GM18507 (cell line): ENCODE measurements at regions not wholly inside any gene's neighbourhood (a gene's known extent, or its start where the extent isn't known, plus 50 kb on each side); places are given as distances from the start of the nearest gene placed in this dataset.

Experiments
- DNase-seq: peaks from one replicate; pipeline ENCODE4 v3.0.0; 2011; ENCODE audit warnings: low read depth; ENCODE audit not compliant: insufficient read length; ENCODE audit errors: extremely low spot score
- FAIRE-seq: peaks from 2 replicates; lab custom pipeline; 2011; peaks lifted over from hg19 to GRCh38; lab: Jason Lieb, UNC

DNA sequence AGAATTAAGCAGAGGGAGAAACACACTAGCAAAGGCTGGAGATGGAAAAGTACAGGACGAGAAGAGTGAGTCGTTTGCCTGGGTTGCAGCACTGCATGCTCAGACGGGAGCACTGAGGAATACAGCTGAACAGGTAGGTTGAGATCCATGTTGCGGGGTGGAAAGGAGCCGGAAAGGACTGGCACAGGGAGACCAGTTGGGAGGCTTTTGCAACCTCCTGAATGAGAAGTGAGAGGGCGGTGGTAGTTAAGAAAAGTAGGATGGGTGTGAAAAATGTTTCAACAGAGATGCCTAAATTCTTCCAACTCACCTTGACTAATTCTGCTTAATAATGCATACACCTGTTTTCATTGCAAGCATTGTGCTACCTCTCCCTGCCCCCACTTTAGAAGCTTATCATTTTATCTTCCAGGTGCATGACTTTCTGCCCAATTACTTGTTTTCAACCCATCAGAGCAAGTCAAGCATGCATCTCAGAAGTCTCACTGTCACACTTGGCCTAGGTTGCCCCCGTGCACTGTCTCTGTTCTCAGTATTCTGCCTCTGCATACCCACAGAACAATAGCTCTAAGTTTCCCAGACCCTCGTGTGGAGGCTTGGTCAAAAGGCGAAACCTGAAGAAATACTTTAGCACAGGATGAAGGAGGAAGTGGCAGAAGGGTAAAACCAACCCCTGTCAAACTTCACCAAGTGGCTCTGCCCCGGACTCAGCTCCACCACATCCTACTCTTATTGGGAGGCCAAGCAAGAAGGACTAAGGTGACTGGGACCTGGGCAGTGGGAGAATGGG lies 199.3 kb upstream of the BCL6 start:
- FAIRE-seq (no peak), DNase-seq (no peak)

DNA sequence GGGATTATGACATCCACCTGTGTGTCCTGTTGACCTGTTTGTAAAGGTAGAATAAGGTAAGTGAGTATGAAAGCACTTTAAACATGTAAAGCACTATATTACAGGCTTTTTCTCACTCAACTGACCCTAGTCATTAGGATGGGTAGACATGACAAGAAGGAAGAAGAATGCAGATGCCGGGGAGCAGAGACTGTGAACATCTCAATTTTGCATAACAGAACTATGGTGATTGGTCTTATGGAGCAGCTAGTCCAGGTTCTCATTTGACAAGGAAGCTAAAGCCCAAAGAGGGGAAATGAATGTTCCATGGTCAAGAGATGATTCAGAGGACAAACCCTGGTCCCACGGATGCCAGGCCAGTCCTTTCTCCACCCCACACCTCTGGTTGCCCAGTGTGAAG lies 200.1 kb upstream of the BCL6 start:
- FAIRE-seq = no peak
- no peak for DNase-seq

DNA sequence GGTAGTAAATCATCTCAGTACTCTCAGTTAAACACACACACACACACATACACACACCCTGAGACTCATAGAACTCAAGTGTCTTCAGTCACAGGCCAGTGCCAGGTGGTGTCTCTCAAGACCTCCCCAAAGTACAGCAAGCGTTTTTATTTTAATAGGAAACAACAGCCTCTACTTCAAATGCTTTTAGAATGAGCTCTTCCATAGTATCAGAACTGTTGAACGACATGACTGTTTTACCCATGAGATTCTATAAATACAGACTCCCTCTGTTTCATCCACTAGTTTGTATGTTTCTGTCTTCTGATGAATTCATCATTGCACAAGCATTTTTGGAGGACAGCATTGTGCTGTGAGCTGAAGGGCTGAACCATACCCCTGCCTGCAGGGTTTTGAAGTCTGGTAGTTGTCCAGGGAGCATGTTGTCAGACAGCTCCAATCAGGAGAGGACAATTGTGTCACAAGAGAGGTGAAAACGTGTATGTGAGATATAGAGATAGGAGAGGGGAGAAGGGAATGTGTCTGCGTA lies 201.0 kb upstream of the BCL6 start:
- DNase-seq = no peak
- no peak for FAIRE-seq

DNA sequence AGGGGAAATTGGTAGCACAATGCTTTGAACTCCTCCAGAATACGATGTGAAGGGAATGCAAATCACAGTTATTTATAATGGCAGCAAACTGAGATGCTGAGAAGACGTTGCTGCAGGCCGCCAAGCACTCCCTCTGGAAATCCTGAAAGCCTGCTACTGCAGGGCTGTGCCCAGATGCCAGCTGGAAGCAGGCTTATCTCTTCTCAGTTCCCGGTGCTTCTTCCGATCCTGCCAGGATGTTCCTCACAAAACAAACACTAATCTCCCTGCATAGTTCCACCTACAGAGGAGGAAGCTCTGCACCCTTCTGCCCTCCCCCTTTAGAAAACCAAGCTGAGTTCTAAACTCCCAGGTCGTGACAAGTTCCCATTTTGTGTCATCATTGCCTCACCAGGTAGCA lies 201.7 kb upstream of the BCL6 start:
- DNase-seq (no peak), FAIRE-seq (no peak)

DNA sequence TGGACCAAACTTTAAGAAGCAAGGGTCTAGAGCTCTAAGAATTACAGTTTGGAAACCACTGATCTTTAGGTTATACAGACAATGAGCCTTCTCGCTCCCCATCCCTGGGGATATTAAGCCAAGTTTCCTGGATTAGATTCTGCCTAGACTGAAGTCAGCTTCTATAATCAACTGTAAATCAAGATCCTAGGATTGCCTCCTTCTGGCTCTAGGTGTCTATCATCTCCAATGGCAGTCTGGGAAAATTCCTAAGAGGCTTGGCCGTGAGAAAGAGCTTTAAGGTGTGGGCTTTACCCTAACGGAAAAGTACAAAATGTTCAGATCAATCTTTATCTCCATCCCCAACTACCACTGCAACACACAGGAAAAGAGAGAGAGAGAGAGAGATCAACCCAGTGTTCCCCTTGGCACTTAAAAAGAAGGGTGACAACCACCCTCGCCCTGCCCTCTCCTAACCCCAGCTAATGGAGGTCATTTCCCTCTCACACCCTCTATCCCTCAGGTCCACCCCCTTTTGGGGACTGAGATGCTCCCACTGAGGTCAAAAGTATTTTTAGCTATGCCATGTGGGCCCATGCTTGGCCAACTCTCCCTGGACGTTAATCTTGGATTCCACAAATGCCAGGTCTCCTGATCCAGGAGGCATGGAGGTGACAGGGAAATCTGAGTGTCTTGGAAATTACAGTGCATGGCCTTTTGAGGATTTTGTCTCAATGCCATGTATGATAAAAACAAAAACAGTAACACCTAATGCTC lies 202.8 kb upstream of the BCL6 start:
- FAIRE-seq (no peak), DNase-seq (no peak)

DNA sequence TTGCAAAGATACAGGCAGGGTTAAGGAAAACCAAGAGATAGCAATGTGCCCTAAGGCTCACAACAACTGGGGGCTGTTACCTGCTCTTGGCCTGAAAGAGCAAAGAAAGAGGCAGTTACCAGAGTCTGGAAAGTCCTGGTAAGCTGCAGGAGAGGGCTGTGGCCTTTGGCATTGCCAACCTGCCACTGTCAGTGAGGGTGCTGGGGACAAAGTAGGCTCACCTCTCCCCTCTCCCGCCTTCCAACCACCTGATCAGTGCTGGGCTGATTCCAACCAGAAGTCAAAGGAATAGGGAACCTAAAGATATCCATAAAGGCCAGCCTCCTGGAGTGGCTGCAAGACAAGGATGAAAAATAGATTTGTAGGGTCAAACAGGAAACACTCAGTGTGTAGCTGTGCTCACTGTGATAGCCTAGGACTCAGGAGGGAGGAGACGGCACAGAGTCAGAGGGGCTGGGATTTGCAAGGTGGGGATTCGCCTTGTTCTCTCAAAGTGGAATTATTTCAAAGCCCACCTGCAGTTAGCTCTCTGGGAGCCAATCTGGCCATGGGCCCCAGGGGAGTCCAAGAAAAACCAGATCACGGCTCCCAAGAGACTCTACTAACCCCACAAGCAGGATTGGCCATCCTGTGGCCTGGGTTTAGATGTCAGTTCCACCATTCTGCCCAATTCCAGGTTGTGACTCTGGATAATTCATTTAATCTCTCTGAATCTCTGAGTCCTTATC lies 204.0 kb upstream of the BCL6 start:
- FAIRE-seq = no peak

DNA sequence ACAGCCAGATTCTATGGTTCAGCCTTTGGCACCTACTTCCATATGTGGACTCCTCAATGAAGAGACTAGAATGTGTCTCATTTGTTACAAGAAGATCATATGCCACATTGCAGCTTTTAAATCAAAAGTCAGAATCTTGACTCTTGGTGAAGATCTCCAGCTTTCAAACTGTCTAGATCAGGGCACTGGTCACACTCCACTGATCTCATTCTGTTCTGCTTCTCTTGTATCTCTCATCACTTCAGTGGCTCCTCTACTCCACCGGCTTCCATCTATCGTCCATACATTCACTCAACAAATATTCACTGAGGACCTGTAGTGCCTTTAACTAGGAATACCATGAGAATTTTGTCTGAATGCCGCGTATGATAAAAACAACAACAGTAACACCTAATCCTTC lies 203.3 kb upstream of the LPP start:
- no peak for DNase-seq
- no peak for FAIRE-seq

More for the DNA sequence above, 204.0 kb upstream of the BCL6 start:
- DNase-seq = no peak

DNA sequence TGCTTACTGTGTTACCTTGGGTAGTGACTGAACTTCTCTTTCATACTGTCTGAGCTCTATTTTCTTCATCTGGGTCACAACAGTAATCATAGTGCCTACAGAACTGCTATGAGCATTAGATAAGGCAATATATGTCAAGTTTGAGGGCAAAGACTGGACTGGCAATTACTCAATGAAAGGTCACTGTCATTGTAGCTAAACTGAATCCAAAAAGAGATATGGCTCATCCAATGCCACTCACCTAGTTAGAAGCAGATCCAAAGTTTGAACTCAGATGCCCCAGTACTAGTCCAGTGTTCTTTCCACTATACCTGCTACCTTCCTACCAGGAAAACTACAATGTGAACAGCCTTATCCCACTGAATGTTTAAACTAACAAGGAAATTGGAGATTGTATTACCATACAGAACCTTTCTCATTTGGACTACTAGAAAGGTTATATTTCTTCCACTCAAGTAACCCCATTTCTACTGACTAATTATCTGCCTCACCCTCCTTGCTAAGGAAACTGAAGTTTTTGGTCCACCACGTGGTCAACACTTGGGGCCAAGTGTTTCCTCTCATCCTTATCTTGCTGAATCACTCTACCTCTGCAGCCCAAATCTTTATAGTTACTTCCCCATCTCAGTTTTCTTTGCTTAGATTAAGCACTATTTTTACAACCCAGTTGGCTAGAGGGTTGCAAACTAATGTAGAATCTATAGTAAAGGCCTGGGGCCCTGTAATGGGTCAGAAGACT lies 202.3 kb upstream of the LPP start:
- FAIRE-seq (no peak), DNase-seq (no peak)

DNA sequence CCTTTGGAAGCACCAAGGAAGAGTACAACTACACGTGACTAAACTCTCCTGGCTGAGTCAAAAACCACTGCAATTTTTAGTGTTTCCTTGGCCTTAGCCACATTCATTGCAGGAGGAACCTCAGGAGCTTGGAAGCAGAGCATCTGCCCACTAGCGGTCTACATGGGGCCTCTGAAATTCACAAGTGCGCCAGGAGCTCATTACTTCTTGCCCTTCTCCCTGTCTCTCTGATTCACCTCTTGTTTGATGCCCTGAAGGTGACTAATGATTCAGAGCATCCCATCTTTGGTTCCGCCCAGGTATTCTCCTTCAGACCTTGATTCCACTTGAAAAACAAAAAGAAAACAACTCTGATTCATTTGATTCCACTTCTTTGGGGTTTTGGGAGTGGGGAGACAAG lies 201.1 kb upstream of the LPP start:
- FAIRE-seq (no peak), DNase-seq (no peak)

DNA sequence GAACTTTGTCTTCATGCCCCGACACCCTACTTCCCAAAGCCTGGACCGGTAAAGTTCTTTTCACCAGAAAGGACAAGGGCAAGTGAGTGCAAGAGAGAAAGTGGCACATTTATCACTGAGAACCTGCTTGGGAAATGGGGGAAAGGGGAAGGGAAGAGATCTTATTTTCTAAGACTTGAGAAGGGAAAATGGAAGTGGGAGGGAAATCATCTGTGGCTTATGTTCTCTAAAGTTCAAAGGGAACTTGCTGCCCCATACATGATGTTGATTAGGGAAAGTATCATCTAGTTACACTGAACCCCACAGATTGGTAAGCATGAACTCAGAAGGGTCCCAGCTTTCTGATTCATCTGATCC lies 199.5 kb upstream of the LPP start:
- no peak for DNase-seq
- no peak for FAIRE-seq

DNA sequence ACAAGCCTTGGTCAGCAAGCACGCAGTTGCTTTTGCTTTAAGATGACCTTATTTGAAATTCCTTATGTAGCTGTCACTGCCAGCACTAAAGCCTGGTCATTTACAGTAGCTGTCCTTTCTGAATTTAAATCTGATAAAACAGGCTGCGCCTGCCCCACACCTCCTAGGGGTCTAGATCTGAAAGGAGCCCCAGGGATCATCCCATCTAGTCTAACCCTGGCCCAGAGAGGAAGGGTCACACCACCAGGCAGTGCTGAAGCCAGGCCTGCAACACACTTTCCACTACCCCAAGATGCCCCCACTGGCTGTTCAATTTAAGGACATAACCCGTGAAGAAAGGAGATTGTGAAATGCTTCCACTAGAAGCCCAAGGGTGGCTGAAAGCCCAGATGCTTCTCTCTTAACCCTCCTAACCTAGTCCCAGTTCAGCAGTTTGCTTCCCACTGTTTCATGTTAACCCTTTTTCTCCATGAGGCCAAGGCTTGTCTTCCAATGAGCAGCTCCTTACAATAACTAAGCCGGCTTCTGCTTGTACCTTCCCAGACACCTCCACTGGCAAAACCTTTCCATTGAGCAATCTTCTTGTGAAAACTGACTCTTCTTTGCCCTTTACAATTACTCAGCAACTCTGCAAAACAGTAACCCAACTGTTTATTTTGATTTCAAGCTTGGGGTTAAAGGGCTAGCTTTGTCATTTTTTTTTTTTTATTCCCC lies 198.9 kb upstream of the LPP start:
- DNase-seq (no peak), FAIRE-seq (no peak)

DNA sequence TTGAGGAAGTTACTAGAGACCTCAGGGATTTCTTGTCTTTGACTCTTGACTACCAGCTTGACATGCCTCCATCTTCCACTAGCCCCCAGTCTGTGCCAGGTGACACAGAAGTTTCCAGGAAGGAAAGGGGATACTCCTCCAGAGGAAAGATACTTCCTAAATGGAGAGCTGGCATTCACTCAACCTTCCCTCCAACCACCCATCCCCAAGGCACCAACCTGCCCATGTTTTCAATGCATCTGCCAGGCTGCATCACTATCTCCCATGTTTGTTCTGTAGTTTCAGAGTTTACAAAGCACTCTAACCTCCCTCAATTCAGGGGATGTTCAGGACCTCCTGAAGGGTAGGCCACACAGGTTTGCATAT lies 198.4 kb upstream of the LPP start:
- FAIRE-seq (no peak), DNase-seq (no peak)

DNA sequence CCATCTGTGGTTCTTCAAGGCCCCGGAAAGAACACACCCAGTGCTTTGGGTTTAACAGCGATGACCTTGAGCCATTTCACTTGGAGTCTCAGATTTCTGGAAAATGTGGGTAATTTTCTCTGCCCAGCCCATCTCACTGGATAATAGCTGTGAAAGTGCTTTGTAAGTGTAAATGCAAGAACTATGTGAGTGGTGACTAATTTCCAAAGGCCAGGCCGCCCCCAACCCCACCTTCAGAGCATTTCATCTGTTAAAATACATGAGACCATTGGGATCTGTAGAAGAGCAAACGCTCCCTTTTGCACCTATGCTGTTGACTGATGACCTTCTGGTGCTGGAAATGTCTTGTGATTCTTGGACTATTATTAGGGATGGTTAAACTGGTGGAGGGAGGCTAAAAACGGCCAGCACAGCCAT lies 196.8 kb upstream of the LPP start:
- no peak for FAIRE-seq
- DNase-seq = no peak

DNA sequence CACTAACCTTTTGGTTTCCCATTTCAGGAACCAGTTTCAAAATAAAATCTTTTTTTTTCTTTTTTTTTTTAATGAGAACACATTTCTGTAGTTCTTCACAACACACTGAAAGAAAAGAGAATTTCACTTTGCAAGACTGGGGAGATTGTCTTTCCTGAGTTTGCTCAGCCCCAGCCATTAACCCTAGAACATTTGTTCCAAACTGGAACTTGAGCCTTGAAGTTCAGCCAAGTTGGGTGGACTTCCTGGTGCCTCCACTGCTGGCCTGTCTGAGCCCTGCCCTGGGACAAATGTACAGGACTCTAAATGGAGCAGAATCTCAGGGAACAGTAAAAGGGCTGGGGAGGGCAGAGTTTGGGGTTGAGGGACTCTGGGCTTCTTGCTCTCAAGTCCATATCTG lies 196.4 kb upstream of the LPP start:
- DNase-seq (no peak), FAIRE-seq (no peak)

DNA sequence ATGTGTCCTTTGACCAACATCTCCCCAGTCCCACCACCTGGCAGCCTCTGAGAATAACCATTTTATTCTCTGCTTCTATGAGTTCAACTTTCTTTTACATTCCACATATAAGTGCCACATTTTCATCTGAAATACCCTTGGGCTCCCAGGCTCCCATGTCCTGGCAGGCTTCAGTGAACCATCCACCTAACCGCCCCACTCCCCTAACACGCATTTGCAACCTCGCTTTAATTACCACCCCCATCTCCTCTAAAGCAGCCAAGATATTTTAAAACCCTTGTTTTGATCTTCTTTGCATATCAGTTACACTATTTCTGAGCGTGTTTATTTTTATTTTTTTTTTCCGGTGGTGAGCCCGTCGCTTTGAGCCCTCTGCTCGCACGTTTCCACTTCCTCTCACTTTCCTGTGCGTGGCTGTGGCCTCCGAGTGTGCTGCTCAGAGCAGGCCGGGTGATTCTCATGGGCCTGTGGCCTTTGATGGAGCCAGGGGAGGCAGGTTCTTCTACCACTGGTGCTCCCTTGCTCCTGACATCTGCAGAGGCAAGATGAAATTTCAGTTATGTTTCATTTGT lies 195.4 kb upstream of the LPP start:
- no peak for DNase-seq
- FAIRE-seq = no peak

DNA sequence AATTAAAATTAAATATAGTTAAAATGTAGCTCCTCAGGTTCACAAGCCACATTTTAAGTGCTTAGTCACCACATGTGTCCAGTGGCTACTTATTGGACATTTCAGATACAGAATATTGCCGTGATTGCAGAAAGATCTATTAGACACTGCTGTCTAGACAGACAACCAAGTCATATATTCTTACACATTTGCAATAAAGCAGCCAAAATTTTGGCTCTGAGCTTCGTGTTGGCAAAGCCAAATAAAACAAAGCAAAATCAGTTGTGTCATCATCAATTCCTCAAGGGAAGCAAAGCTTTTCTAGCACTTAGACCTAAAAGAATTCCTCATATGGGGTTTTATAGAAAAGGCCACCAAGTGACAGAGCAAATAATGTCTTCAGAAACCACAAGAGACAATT lies 193.1 kb upstream of the LPP start:
- FAIRE-seq (no peak), DNase-seq (no peak)

DNA sequence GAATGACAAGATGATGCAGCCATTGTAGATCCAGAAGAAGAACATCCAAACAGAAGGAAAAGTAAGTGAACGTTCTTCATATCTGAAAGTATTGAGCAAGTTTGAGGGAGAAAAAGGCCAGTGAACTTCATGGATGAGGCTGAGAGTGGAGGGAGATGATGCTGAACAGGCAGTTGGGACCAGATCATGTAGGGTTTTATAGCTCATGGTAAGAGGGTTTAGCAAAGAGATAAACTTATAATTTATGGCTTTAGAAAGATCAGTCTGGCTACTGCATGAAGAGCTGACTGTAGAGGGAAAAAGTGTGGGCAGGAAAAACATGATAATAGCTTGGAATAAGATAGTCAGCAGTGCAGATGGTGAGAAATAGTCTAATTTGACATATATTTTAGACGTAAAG lies 192.6 kb upstream of the LPP start:
- FAIRE-seq (no peak), DNase-seq (no peak)

DNA sequence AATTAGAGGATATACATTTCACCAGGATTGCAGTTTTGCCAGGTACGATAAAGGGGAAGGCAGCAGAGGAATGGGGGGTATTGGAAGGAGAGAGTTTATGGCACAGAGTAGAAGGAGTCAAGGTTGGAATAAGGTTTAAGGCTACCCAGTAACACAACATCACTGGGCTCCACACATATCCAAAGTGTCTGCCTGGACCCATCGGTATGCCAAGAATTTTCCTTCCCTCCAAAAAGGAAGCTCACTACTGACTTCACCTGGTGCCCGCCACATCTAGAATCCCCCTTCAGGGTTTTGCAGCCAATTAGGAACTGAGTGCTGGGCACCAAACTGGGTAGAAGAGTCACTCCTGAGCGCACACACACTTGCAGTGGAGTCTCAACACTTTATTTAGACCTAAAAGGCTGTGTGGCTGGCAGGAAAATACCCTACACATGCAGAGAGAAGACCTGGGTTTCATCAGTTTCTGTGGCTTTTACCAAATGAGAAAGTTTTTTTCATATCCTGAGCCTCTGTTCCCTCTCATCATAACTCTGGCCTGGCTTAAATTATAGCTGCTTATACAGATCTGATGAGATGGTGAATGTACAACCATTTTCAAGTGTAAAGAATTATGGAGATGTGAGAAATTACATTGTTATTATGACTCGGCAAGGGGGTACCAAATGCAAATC lies 190.8 kb upstream of the LPP start:
- FAIRE-seq (no peak), DNase-seq (no peak)
